Dedifferentiated amniotic fluid mesenchymal stem cell (primary cell): ENCODE measurements at regions not wholly inside any gene's neighbourhood (a gene's known extent, or its start where the extent isn't known, plus 50 kb on each side); places are given as distances from the start of the nearest gene placed in this dataset.
"Not testable (repeated sequence)": the region's sequence is repeated elsewhere in the genome, so short reads cannot be mapped to it uniquely, and the experiment has no call there.

ENCODE experiments used
- DNase-seq: peaks from one replicate; pipeline ENCODE4 v3.0.0-alpha.2; 2016; ENCODE audit errors: extremely low spot score

DNA sequence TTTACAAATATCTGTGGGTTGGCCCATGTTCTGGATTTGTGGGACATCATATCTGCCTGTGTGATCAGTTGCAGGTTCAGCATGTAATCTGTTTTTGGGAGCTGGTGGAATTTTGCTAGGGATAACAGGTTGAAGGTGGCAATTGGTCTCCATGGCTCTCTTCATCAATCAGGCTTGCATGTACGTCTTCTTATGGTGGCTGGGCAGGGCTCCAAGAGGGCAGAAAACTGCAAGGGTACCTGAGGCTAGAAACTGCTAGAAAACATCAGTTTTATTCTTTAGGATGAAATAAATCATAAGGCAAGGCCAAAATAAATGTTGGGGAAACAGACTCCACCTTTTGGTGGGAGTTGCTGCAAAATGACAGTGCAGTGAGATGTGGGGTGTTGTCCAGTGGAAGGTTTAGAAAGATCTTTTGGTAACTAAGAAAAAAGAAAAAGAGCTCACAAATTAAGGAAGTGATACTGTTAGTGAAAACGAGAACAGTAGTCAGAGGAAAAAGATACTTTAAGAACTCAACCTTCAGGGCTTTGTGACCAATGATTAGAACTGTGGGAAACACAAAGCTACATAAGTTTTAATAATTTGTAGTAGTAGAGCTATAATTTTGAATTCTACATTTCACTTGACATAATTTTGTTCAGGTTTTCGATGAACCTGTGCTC is 300.7 kb upstream of the IZUMO3 start:
- no peak for DNase-seq

DNA sequence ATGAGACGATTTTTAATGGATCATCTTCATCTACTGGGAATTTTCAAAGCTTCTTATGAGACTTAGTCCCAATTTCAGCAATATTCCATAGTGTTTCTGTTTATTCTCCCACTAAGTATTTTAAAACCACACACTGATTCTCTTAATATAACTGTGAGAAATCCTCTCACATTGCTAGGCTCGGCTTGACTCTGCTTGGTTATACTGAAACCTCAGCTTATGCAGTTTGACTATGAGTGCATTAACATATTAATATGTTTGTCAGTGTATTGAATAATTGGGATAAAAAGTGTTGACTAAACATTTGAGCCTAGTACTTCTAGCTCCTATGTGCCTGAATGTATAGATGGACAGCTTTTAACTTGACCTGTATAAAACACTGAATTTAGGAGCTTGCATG is 298.5 kb upstream of the IZUMO3 start:
- no peak for DNase-seq

DNA sequence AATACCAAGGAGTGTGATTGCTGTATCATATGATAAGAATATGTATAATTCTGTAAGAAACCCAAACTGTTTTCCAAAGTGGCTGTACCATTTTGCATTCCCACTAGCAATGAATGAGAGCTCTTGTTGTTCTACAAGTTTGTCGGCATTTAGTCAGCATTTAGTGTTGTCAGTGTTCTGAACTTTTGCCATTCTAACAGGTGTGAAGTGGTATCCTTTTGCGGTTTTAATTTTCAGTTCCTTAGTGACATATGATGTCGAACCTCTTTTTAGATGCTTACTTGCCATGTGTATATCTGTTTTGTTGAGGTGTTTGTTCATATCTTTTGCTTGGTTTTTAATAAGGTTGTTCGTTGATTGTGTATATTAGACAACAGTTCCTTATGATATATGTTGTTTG is 296.3 kb upstream of the IZUMO3 start:
- no peak for DNase-seq

DNA sequence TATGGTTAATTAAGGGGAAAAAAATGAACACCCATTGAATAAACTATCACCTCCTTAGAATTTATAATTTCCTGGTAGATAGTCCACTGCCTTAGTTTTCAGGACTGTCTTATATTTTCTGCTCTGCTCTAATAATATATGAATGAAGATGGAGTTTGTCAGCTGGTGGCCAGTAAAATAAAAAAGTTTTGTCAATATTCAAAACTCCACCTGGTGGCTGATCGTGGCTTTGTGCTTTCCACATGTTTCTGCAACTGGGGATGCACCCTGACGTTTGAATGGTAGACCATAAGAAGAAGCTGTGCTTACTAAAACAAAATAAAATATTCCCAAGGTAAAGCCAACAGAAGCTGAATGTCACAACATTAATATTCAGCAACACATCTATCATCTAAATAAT is 286.6 kb upstream of the IZUMO3 start:
- no peak for DNase-seq

DNA sequence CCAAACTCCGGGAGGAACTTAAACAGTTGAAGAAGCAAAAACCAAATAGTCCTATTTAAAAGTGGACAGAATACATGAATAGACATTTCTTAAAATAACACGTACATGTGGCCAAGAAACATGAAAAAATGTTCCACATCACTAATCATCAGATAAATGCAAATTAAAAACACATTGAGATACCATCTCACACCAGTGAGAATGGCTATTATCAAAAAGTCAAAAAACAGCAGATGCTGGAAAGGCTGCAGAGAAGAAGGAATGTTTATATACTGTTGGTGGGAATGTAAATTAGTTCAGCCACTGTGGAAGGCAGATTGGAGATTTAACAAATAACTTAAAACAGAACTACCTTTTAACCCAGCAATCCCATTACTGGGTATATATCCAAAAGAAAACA is 283.0 kb upstream of the IZUMO3 start:
- no peak for DNase-seq

DNA sequence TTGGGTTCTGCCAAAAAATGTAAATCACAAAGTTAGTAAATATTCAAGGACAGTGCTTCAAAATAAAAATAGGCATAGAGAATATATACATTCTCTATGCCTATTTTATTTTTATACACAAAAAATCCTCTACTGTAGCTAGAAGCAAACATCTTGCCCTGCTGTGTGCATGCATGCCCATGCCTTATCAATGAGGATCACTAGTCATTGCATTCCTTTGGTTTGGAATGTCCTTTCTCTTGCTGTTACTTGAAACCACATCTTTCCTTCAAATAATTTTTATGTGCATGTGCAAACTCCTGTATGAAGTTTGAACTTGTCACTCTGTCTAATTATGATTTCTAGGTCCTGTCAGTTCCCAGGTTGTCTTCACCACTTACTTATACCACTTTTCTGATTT is 278.9 kb upstream of the IZUMO3 start:
- DNase-seq: no peak

DNA sequence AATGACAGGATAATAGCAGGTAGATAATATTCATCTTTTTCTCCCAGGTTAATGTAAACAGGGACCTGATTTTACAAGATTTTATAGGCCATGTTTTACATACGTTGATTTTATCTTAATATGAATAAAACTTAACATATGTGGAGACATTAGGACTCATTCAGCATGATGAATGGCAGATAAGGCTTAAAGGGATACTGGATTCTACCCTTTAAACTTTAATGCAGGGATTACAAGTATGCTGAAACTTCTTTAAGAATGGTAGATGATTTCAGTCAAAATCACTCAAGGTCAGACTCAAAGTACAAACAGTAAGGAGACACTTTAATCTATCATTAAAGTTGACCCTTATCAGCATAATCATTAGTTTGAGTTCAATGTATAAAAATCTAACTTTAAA is 274.5 kb upstream of the IZUMO3 start:
- no peak for DNase-seq

DNA sequence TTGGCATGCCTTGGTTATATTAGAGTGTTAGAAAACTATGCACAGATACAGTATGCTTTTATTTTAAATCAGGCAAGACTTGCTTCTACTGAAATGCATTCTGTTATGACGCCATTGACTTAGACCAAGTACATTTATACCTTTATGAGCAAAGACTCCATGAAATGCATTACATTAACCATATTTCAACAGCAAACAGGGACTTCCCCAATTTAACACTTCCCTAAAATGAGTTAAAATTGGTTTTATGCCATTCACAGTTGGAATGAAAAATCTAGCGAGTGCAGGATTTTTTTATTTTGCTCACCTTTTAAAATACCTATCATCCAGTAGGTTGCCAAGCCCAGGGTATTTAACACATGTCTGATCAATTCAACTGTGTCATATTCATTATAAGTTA is 272.1 kb upstream of the IZUMO3 start:
- no peak for DNase-seq

DNA sequence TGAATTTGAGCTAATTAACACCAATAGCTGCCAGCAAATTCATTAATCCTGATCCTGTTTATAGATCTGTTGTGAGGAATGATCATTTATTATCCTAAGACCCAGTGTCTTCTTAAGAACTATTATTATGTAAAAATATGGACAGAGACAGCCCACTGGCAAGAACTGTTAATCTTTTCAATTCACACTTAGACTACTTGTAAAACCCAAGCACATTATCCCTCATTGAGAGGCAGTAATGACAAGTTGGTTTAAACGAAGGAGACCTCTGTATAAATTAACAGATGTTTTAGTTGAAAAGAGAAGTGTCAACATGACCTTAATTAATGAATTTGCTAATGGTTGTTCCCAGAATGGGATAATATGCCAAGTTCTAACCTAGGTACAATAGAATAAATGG is 270.3 kb upstream of the IZUMO3 start:
- no peak for DNase-seq

DNA sequence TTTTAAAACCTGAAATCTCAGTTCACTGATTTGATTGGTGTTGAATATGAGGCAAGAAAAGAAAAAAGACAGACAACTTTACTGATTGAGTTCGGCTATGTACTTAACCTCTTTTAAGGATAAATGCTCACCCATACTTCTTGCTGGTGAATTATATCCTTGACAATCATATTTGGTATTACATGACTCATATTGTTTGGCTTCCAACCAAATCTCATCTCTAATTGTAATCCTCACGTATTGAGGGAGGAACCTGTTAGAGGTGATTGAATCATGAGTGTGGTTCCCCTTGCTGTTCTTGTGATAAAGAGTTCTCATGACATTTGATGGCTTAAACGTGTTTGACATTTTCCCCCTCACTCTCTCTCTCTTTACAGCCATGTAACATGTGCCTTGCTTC is 255.6 kb upstream of the IZUMO3 start:
- no peak for DNase-seq

DNA sequence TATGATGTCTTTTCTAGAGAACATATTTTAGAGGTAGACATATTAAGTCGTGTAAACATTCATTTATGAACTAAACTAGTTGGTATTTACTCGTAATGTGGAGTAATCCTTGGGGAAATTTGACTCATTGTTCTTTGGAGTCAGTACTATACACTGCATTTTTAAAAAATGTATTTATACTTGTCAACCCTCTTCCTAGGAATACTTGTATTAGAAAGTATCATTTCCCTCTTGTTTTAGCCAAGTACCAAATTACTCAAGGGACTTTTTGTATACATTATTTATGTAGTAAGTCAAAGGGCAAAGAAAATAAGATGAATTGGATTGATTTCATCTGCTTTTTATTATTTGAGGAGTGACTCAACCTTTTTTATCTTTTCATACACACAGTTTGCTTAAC is 248.1 kb upstream of the IZUMO3 start:
- DNase-seq: no peak

DNA sequence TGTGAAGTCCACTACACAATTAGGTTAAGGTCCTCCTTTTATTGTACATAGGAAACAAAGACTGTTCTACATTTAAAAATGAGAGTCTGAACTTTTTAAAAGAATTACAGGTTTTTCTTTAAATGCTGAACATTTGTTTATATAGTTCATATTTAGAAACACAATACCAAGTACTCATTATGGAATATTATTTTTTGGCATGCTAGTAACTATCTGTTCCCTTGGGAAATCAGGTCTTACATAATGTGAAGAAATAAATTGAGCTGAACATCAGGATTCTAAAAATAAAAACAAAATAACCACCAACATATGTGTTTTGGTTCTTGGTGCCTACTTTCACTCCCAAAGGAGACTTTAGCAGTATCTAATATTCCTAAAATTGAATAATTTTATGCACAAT is 230.5 kb upstream of the IZUMO3 start:
- no peak for DNase-seq

DNA sequence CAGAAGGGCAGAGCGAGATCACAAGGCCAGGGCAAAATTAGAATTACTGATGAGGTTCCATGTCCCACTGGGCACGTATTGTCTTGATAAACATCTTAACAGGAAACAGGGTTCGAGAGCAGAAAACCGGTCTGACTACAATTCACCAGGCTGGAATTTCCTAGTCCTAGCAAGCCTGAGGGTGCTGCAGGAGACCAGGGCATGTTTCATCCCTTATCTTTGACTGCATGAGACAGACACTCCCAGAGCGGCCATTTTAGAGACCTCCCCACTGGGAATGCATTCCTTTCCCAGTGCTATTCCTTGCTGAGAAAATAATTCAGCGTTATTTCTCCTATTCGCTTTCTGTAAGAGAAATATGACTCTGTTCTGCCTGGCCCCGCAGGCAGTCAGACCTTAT is 228.5 kb upstream of the IZUMO3 start:
- DNase-seq: not testable (repeated sequence)

DNA sequence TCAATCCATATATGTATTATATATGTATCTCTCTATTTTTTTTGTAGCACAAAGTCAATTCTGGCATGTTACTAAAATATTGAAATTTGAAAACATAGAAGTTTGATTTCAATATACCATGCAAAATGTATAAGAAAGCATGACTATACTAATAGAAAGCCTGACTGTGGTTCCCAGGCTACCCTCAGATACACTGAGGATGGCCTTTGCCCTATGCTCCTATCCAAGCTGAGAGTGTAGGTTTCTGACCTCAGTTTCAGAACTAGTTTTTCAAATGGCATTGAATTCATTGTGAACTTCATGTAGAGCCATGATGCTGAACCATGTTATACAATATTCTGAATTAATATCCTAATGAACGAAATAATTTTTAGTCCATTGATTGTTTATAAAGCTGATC is 220.4 kb upstream of the IZUMO3 start:
- no peak for DNase-seq

DNA sequence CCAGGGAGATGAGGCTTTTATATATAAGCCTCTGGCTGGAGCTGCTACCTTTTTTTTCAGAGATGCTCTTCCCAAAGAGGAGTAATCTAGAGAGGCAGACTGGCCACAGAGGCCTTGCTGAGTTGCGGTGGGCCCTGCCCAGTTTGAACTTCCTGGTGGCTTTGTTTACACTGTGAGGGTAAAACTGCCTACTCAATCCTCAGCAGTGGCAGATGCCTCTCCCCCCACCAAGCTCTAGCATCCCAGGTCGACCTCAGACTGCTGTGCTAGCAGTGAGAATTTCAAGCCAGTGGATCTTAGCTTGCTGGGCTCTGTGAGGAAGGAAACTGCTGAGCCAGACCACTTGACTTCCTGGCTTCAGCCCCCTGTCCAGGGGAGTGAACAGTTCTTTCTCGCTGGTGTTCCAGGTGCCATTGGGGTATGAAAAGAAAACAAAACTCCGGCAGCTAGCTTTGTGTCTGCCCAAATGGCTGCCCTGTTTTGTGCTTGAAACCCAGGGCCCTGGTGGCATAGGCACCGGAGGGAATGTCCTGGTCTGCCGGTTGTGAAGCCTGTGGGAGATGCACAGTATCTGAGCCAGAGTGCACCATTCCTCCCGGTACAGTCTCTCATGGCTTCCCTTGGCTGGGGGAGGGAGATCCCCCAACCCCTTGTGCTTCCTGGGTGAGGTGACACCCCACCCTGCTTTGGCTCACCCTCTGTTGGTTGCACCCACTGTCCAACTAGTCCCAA is 219.5 kb upstream of the IZUMO3 start:
- DNase-seq: no peak

DNA sequence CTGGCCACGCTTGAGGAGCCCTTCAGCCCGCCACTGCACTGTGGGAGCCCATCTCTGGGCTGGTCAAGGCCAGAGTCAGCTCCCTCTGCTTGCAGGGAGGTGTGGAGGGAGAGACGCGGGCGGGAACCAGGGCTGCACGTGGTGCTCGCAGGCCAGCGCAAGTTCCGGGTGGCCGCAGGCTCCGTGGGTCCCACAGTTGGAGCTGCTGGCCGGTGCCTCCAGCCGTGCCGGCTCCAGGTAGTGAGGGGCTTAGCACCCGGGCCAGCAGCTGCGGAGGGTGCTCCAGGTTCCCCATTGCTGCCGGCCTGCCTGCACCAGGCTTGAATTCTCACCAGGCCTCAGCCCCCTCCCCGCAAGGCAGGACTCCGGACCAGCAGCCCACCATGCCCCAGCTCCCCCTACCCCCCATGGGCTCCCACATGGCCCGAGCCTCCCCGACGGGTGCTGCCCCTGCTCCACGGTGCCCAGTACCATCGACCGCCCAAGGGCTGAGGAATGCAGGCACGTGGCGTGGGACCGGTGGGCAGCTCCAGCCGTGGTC is 192.8 kb upstream of the IZUMO3 start:
- no peak for DNase-seq

DNA sequence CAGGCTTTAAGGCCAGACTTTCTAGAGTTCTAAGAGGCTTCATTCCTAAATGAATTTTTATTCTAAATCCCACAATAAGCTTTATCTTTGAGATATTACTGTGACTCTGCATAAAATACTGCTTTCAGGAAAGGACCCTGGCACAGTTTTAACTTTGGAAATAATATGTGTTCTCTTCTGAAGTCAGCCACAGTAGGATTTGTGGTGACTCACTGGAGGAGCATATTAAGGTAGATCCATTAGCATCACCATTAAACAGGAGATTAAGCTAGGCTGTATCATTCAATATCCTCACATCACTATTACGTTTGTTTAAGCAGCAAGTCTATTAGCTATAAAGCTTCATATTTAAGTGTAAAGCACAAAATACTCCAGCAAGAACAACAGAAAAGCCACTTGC is 186.1 kb upstream of the IZUMO3 start:
- no peak for DNase-seq

DNA sequence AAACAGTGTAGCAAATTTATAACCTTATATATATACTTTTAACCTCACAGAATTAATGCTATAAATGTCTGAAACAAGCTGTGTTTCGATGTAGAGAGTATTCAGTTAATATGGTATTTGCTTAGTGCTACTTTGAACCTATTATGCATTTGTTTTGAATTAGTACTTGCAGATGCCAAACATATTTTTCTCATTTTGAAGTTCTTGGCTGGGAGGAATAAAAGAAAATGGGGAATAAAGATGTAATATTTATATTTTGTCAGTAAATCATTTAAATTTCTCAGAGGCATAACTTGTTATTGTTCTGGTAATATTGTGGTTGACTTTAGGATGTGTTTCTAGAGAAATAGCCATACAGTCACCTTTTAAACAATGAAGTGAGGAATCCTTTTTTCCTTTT is 175.9 kb upstream of the IZUMO3 start:
- no peak for DNase-seq

DNA sequence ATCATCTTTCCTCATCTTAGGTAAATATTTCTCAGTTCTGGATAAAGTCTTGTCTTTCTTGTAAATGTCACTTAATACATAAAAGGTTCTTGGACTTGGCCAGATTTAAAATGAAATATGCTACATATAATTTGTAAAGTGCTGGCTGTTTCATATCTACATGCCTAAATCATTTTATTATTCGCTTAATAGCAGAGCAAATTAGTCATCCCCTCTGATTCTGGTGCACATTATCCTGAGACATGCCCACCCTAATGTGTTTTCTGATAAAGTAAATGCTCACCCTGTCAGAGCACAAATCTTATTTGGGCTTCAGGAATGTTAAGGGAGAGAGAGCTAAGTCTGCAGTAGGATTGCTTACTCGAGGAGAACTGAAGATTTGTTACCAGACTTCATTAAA is 166.5 kb upstream of the IZUMO3 start:
- no peak for DNase-seq

DNA sequence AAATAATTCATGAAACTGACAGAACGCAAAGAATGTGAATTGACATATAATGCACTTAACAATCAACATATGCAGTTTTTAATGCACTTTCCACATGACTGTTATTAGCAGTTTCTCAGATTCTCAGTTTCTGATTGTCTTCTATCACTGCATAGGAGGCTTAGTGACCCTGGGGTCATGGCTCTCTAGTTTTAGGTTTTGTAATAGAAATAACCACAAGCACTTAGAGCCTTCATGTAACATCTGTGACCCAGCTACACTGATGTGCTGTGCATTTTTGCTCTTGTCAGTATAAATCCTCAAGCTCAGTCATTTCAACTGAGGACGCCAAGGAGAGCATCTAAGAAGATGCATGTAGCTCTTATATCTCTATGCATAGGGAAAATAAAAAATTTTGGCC is 163.1 kb upstream of the IZUMO3 start:
- DNase-seq: no peak

DNA sequence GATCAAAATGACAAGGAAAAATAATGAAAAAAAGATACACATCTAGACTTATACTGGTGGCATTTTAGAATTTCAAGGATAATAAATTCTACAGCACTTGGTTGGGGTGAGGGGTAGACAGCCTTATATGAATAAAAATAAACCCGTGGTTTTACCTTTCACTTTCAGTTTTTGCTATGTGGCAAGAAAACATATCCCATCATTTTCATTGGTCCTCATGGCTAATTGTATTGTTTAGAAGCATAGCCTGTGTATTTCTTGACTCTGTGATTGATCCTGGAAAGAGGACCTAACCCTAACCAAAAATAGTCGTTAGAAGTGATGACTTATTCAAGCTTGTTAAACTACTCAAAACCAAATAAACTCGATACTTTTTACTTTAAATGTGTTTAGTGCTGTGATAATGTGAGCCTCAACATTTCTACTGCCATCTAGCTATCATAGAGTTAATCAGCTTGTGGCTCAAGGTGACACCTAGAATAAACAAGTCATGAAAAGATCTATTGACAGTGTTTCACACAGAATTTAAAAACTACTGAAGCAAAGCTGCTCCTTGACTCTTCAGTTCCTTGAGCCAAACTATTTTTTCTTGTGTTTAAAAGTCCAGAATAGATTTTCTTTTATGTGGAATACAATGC is 153.3 kb upstream of the IZUMO3 start:
- no peak for DNase-seq

DNA sequence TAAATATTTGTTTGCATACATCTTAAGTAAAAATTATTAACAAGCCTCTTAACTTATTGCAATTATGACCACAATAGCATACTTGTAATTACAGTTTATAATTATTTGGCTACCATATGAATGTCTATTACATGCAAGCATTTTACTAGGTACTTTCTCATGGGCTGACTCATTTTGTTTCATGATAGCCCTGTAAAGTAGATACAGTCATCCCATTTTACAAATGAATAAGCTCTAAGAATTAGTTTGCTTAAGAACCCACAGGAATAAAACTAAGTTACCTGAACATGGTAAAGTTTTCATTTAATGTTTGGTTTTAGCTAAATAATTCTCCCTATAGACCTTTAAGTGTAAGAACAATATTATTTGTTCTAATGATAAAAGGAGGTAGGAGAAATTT is 126.6 kb upstream of the IZUMO3 start:
- no peak for DNase-seq

DNA sequence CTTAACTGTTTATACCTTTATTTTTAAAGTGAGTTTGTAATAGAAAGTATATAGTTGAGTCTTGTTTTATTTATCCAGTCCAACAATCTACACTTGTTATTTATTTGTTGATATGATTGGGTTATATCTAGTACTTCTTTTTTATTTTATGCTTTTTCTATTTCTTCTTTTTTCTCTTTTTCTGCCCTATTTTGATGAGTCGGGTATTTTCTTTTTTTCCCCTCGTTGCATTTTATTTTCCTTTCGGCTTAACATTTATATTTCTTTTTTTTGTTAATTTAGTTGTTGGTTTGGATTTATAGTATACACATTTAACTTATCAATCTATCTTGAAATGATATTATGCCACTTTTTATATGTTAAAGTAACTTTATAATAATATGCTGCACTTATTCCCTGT is 111.7 kb upstream of the IZUMO3 start:
- DNase-seq: no peak
